Activated effector memory CD4-positive, alpha-beta T cell treated with Interleukin-2 at 50 U/mL for 16 hours (primary cell): ENCODE measurements at regions not wholly inside any gene's neighbourhood (a gene's known extent, or its start where the extent isn't known, plus 50 kb on each side); places are given as distances from the start of the nearest gene placed in this dataset.

Experiments
- DNase-seq: peaks from one replicate; pipeline ENCODE4 v3.0.0-alpha.2; 2020

- DNase-seq = no peak
Measured at GRCh38 chr7:142308918-142309317, 51.1 kb upstream of the PRSS58 start.

- DNase-seq = no peak
Measured at GRCh38 chr7:142308326-142308725, 50.5 kb upstream of the PRSS58 start.
